ENCODE measurements at regions not wholly inside any gene's neighbourhood (a gene's known extent, or its start where the extent isn't known, plus 50 kb on each side); places are given as distances from the start of the nearest gene placed in this dataset.

GRCh38 chr2:15706424-15706823 is 114.8 kb downstream of the DDX1 start:
- DNase-seq (ENCODE audit: low read depth in 1 of 2, low spot score in 1 of 2) (no peak), ATAC-seq (no peak), FAIRE-seq (no peak)
- Histone ChIP-seq H3K4me2 (no peak overlapping the region), H3K9me3 (no peaks in the 10 kb centered on the region), H3K4me3 (no peak overlapping the region), H3K4me1 (0 out of 3 replicates have a peak, but pooled peaks cover 4% of the 10 kb centered on the region), H3K27ac (no peak overlapping the region)
- no peak for TF ChIP-seq EHF (CRISPR knock-in tag; IDR thresholded peaks at IDR 0.05)
- POLR2A ChIA-PET = no interaction called here
- CTCF ChIA-PET = no interaction called here

DNA sequence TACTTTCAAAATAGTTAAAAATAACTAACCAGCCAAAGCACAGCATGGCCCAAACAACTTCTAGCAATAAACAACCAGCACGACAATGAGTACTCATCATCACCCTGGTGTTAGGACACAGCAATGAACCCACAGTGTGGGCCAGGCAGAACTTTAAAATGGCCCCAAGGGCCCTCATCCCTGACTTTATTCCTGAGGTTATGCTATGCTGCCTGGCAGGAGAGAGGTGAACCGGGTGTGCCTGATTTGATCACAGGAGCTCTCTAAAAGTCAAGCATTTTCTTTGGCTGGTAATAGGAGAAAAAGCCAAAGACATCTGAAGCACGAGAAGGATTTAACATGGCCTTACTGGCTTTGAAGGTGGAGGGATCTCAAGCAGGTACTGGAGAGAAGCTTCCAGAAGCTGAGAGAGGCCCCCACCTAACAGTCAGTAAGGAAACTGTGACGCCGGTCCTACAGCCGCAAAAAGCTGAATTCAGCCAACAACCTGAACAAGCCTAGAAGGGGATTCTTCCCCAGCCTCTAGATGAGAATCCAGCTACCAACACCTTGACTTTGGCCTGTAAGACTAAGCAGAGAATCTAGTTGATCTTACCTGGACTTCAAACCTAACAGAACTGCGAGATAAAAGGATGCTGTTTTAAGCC is 115.4 kb downstream of the DDX1 start:
- TF ChIP-seq RFX5 (IDR thresholded peaks at IDR 0.05) (no peak), JUNB (IDR thresholded peaks at IDR 0.05) (no peak), HOXB13 (CRISPR knock-in tag; IDR thresholded peaks at IDR 0.05; ENCODE audit: low read depth) (no peak), FOSL2 (IDR thresholded peaks at IDR 0.05) (no peak), FOSL2 (CRISPR knock-in tag; IDR thresholded peaks at IDR 0.05) (no peak), FOXS1 (CRISPR knock-in tag; IDR thresholded peaks at IDR 0.05) (no peak), NR3C1 (IDR thresholded peaks at IDR 0.05) (no peak), PHF8 (IDR thresholded peaks at IDR 0.05; ENCODE audit: borderline replicate concordance, low read depth) (no peak), RNF2 (IDR thresholded peaks at IDR 0.05; ENCODE audit: borderline replicate concordance, low read depth) (no peak), HEYL (CRISPR knock-in tag; IDR thresholded peaks at IDR 0.05) (no peak), EHF (CRISPR knock-in tag; IDR thresholded peaks at IDR 0.05) (no peak), BCL3 (IDR thresholded peaks at IDR 0.05) (no peak), USF2 (IDR thresholded peaks at IDR 0.05) (no peak), PBX3 (IDR thresholded peaks at IDR 0.05) (no peak)
- TF ChIP-seq, protein P1, sequence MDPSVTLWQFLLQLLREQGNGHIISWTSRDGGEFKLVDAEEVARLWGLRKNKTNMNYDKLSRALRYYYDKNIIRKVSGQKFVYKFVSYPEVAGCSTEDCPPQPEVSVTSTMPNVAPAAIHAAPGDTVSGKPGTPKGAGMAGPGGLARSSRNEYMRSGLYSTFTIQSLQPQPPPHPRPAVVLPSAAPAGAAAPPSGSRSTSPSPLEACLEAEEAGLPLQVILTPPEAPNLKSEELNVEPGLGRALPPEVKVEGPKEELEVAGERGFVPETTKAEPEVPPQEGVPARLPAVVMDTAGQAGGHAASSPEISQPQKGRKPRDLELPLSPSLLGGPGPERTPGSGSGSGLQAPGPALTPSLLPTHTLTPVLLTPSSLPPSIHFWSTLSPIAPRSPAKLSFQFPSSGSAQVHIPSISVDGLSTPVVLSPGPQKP (IDR thresholded peaks at IDR 0.05; ENCODE audit: low read depth, low read length) = no peak
- no peak for FAIRE-seq
- Histone ChIP-seq H3K9me3 (no peaks in the 10 kb centered on the region), H3K27ac (no peak overlapping the region), H3K4me1 (0 out of 3 replicates have a peak, but pooled peaks cover 4% of the 10 kb centered on the region), H3K4me2 (no peak overlapping the region), H3K4me3 (no peak overlapping the region)
- 69% methylated on average over 7 of the region's 7 CpGs for WGBS (ENCODE audit: missing lambda C conversion rate)
- POLR2A ChIA-PET = no interaction called here
- DNase-seq (ENCODE audit: low read depth in 1 of 2, low spot score in 1 of 2) = no peak
- ATAC-seq = no peak
- CTCF ChIA-PET = interaction anchor here (1.1 kb wide), 1 partner anchor 9 kb away, joined by 5 read pairs; no protein-coding TSS in a partner anchor

GRCh38 chr2:15708161-15708560 is 116.5 kb downstream of the DDX1 start:
- H3K9me3 ChIP-seq = no peaks in the 10 kb centered on the region
- H3K4me3 ChIP-seq = no peak overlapping the region
- H3K4me2 ChIP-seq = no peak overlapping the region
- no peak for DNase-seq (ENCODE audit: low read depth in 1 of 2, low spot score in 1 of 2)
- 62% methylated on average over 5 of the region's 5 CpGs for WGBS (ENCODE audit: missing lambda C conversion rate)
- ChIA-PET POLR2A (no interaction called here), CTCF (no interaction called here)
- 0 out of 3 replicates have a peak, but pooled peaks cover 4% of the 10 kb centered on the region for H3K4me1 ChIP-seq
- no peak for FAIRE-seq
- no peak for ATAC-seq
- H3K27ac ChIP-seq = no peak overlapping the region
- TF ChIP-seq POLR2AphosphoS2 (conservative IDR thresholded peaks at IDR 0.05; ENCODE audit: low read length) = no peak

Data from A549 (cell line).